Thyroid gland (tissue), 4 donors: ENCODE measurements at regions not wholly inside any gene's neighbourhood (a gene's known extent, or its start where the extent isn't known, plus 50 kb on each side); places are given as distances from the start of the nearest gene placed in this dataset.

ENCODE experiments used
- POLR2A ChIP-seq, 2 donors: fragments of 450-650 bp; IDR thresholded peaks; one replicate each; pipeline ENCODE4 v1.6.1; 2017; ENCODE audit warnings: antibody characterized with exemption in 2 of 2, mild to moderate bottlenecking in 2 of 2, moderate library complexity in 1 of 2
- TF ChIP-seq, protein P1 (sequence below), 6 experiments: fragments of 200-600 bp in 3 of 6; fragments of 450-650 bp in 3 of 6; sonication (generic) in 3 of 6; IDR thresholded peaks; one replicate each; pipeline ENCODE4 v1.5.1; 2016 to 2019; ENCODE audit warnings: antibody characterized with exemption in 6 of 6, mild to moderate bottlenecking in 2 of 6, inconsistent platforms in 1 of 6, moderate library complexity in 1 of 6

DNA sequence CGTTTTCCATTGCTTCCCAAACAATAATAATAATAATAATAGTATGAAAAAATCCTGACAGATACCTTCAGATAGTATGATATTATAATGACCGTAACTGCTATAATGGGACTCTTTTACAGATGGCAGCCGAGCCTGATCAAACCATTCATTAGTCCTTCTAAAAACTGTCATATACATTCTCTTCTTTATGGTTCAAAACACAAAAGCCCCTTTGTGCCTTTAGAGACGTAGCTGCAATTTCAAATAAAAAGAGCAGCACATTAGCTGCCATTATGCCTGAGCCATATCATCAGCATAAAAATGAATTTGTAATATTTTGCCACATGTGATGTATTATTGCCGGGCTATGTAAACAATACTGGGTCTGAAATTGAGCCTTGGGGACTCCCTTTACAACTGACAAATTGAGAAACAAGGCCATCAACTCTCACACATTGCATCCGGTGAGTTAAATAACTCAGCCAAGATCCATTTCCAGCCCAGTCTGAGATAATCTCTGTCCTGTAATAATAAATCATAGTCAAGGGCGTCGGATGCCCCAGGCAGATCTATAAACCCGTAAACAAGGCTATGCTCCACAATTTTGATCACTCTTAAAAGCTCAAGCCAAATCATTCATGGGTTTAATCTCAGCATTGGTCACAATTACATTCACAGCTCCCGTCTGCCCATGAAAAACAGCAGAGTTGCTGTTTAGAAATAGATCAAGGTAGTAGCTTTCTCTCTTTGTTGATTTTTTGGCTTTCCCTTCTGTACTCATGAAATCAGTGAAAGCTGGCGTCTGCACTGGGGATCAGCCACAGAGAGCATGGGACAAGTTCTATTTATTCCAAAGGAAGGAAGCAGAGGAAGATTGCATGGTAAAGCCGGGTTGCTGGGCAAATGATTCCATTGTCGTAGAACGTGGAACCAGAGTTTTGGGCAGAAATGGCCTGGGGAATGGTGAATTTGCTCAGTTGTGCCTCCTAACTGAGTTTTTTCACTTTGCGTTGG lies 150.1 kb upstream of the BMPER start:
- TF ChIP-seq, protein P1, sequence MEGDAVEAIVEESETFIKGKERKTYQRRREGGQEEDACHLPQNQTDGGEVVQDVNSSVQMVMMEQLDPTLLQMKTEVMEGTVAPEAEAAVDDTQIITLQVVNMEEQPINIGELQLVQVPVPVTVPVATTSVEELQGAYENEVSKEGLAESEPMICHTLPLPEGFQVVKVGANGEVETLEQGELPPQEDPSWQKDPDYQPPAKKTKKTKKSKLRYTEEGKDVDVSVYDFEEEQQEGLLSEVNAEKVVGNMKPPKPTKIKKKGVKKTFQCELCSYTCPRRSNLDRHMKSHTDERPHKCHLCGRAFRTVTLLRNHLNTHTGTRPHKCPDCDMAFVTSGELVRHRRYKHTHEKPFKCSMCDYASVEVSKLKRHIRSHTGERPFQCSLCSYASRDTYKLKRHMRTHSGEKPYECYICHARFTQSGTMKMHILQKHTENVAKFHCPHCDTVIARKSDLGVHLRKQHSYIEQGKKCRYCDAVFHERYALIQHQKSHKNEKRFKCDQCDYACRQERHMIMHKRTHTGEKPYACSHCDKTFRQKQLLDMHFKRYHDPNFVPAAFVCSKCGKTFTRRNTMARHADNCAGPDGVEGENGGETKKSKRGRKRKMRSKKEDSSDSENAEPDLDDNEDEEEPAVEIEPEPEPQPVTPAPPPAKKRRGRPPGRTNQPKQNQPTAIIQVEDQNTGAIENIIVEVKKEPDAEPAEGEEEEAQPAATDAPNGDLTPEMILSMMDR (IDR thresholded peaks at IDR 0.05), result no peak
- no peak for TF ChIP-seq POLR2A (IDR thresholded peaks at IDR 0.05)
